ENCODE measurements at regions not wholly inside any gene's neighbourhood (a gene's known extent, or its start where the extent isn't known, plus 50 kb on each side); places are given as distances from the start of the nearest gene placed in this dataset.

DNA sequence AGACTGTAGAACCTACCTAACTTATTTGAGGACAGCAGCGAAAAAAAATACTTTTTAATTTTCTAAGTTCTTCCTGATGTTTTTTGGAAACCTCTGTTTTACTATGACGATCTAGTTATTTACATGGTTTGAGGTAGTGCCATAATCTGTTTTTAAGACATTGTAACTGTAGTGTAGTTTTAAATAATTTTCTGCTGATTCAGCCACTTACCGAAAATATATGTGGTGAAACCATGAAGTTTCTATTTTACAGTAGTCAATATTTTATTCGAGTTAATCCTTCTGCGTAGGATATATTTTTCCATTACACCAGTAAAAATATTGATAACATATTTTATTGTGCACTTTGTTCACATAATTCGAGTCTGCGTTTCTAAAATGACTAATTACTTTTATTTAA is 121.7 kb upstream of the RRP15 start:
- H3K79me2 ChIP-seq (ENCODE audit: insufficient read depth, low read length) = no peaks in the 10 kb centered on the region
- H3K4me3 ChIP-seq (ENCODE audit: low read depth in 1 of 2, low read length in 2 of 2) = no peak overlapping the region
- H4K20me1 ChIP-seq (ENCODE audit: insufficient read depth, low read length) = no peaks in the 10 kb centered on the region
- H3K9me3 ChIP-seq (ENCODE audit: insufficient read depth, low read length, severe bottlenecking) = no peaks in the 10 kb centered on the region
- no peak overlapping the region for H3K4me2 ChIP-seq (ENCODE audit: insufficient read depth, low read length)
- TF ChIP-seq, protein P1, sequence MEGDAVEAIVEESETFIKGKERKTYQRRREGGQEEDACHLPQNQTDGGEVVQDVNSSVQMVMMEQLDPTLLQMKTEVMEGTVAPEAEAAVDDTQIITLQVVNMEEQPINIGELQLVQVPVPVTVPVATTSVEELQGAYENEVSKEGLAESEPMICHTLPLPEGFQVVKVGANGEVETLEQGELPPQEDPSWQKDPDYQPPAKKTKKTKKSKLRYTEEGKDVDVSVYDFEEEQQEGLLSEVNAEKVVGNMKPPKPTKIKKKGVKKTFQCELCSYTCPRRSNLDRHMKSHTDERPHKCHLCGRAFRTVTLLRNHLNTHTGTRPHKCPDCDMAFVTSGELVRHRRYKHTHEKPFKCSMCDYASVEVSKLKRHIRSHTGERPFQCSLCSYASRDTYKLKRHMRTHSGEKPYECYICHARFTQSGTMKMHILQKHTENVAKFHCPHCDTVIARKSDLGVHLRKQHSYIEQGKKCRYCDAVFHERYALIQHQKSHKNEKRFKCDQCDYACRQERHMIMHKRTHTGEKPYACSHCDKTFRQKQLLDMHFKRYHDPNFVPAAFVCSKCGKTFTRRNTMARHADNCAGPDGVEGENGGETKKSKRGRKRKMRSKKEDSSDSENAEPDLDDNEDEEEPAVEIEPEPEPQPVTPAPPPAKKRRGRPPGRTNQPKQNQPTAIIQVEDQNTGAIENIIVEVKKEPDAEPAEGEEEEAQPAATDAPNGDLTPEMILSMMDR (IDR thresholded peaks at IDR 0.05; ENCODE audit: borderline replicate concordance, extremely low read depth, low read length, poor library complexity, severe bottlenecking) = no peak
- TF ChIP-seq EZH2 (IDR thresholded peaks at IDR 0.05; ENCODE audit: borderline replicate concordance, low read depth, low read length, severe bottlenecking) = no peak
- no peaks in the 10 kb centered on the region for H3K36me3 ChIP-seq (ENCODE audit: insufficient read depth, low read length)
- no peak for ATAC-seq (ENCODE audit: insufficient read depth, low read depth)
- no peak overlapping the region for H2AFZ ChIP-seq (ENCODE audit: low read depth, low read length)
- no peaks in the 10 kb centered on the region for H3K27me3 ChIP-seq (ENCODE audit: insufficient read depth, low read length, poor library complexity)
- no peaks in the 10 kb centered on the region for H3K4me1 ChIP-seq (ENCODE audit: insufficient read depth, low read length)
- no peak for DNase-seq
- H3K9ac ChIP-seq (ENCODE audit: low read depth, low read length) = no peak overlapping the region
- H3K27ac ChIP-seq (ENCODE audit: low read length) = no peak overlapping the region

DNA sequence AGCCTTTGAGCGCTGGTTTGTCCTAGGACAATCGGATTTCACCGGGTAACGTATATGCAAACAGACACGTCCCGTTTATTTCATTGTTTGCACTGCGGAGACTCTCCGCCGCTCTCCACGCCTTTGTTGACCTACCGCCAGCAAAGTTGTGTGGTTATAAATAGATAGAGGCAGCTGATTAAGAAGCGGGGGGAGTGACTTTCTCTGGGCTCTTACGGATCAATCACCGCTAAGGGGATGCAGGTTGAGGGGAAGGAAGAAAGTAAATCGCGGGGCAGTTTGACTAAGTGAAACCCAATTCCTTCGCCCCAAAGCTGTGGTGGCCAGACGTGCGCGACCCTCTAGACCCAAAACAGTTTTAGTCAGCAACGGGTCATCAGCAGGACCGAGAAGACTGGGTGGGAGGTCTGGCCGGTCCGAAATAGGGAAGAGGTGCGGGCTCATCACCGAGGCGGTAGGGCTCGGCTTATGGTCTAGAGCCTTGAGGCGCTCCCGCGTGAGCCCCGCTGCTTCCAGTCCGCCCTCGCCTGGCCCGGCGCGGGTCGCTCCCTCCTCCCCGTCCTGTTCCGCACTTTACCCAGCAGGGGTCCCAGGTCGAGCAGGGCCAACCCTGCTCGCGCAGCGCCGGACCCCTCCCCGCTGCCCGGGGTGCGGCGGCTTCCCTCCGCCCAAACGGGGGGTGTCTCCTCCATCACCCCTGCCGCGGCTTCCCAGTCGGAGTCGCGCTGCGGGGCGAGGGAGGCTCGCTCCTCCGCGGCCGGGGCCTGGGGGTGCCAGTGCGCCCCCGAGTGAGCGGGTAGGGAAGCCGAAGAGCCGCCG is 120.8 kb upstream of the RRP15 start:
- DNase-seq = no peak
- Histone ChIP-seq H3K27ac (ENCODE audit: low read length) (no peak overlapping the region), H3K4me3 (ENCODE audit: low read depth in 1 of 2, low read length in 2 of 2) (no peak overlapping the region), H3K4me1 (ENCODE audit: insufficient read depth, low read length) (no peaks in the 10 kb centered on the region), H3K9ac (ENCODE audit: low read depth, low read length) (no peak overlapping the region), H3K27me3 (ENCODE audit: insufficient read depth, low read length, poor library complexity) (no peaks in the 10 kb centered on the region), H3K4me2 (ENCODE audit: insufficient read depth, low read length) (no peak overlapping the region), H3K36me3 (ENCODE audit: insufficient read depth, low read length) (no peaks in the 10 kb centered on the region), H4K20me1 (ENCODE audit: insufficient read depth, low read length) (no peaks in the 10 kb centered on the region), H2AFZ (ENCODE audit: low read depth, low read length) (no peak overlapping the region), H3K9me3 (ENCODE audit: insufficient read depth, low read length, severe bottlenecking) (no peaks in the 10 kb centered on the region), H3K79me2 (ENCODE audit: insufficient read depth, low read length) (no peaks in the 10 kb centered on the region)
- TF ChIP-seq, protein P1 (IDR thresholded peaks at IDR 0.05; ENCODE audit: borderline replicate concordance, extremely low read depth, low read length, poor library complexity, severe bottlenecking) = no peak
- TF ChIP-seq EZH2 (IDR thresholded peaks at IDR 0.05; ENCODE audit: borderline replicate concordance, low read depth, low read length, severe bottlenecking) = no peak
- no peak for ATAC-seq (ENCODE audit: insufficient read depth, low read depth)

DNA sequence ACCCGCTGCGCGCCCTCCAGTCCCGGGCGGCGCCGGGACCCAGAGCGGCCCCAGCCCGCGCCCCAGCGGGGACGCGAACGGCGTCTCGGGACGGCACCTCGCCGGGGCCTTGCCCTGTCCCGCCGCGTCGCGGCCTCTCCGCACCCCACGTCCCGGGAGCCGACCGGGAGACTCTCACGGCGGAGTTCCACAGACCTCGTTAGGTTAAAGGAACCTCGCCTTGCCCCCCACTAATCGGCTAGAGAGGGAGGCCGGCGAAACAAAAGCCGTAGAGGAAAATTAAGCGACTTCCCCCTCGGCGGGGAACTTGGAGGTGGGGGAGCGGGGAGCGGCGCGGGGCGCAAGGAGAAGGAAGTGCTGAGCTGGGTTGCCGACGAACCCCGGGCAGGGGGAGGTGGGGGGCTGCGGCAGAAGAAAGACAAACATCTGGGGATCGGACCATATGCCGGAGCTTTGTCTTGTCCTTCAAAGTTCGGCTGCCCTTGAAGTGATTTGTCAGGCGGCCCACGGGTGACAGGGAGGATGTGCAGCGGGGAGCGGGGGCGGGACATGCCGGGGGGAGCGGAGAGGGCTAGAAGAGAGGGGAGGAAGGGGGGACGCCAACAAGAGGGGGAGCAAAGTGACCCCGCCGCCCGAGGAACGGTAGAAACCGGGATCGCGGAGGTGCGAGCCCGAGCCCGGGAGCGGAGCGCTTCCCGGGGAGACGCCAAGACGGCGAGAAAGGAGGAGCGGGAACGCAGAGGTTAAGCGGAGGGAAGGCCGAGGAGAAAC is 120.0 kb upstream of the RRP15 start:
- H2AFZ ChIP-seq (ENCODE audit: low read depth, low read length) = no peak overlapping the region
- no peaks in the 10 kb centered on the region for H3K79me2 ChIP-seq (ENCODE audit: insufficient read depth, low read length)
- no peak overlapping the region for H3K27ac ChIP-seq (ENCODE audit: low read length)
- H4K20me1 ChIP-seq (ENCODE audit: insufficient read depth, low read length) = no peaks in the 10 kb centered on the region
- no peak overlapping the region for H3K4me2 ChIP-seq (ENCODE audit: insufficient read depth, low read length)
- ATAC-seq (ENCODE audit: insufficient read depth, low read depth) = no peak
- no peak for TF ChIP-seq EZH2 (IDR thresholded peaks at IDR 0.05; ENCODE audit: borderline replicate concordance, low read depth, low read length, severe bottlenecking)
- TF ChIP-seq, protein P1 (IDR thresholded peaks at IDR 0.05; ENCODE audit: borderline replicate concordance, extremely low read depth, low read length, poor library complexity, severe bottlenecking) = no peak
- no peaks in the 10 kb centered on the region for H3K9me3 ChIP-seq (ENCODE audit: insufficient read depth, low read length, severe bottlenecking)
- no peaks in the 10 kb centered on the region for H3K36me3 ChIP-seq (ENCODE audit: insufficient read depth, low read length)
- H3K4me1 ChIP-seq (ENCODE audit: insufficient read depth, low read length) = no peaks in the 10 kb centered on the region
- H3K27me3 ChIP-seq (ENCODE audit: insufficient read depth, low read length, poor library complexity) = no peaks in the 10 kb centered on the region
- H3K9ac ChIP-seq (ENCODE audit: low read depth, low read length) = no peak overlapping the region
- DNase-seq = no peak
- no peak overlapping the region for H3K4me3 ChIP-seq (ENCODE audit: low read depth in 1 of 2, low read length in 2 of 2)

Measured in DND-41 (cell line).